HG02759 (cell line): ENCODE measurements at regions not wholly inside any gene's neighbourhood (a gene's known extent, or its start where the extent isn't known, plus 50 kb on each side); places are given as distances from the start of the nearest gene placed in this dataset.

Experiments used
- ATAC-seq: cut with Tn5 transposase; IDR thresholded peaks from one replicate; pipeline ENCODE4 v1.9.1; 2021; ENCODE audit warnings: mild to moderate bottlenecking, moderate library complexity; ENCODE audit not compliant: unreplicated experiment

GRCh38 chr6:67300430-67301040 lies 1334.5 kb upstream of the ADGRB3 start:
- no peak for ATAC-seq

- ATAC-seq, result no peak
Observed at GRCh38 chr6:67292169-67292568, 1342.9 kb upstream of the ADGRB3 start.

- no peak for ATAC-seq
Observed at GRCh38 chr6:67287566-67287965, 1347.5 kb upstream of the ADGRB3 start.

GRCh38 chr6:67285770-67286495 lies 1349.1 kb upstream of the ADGRB3 start:
- no peak for ATAC-seq

- ATAC-seq, result no peak
Observed at GRCh38 chr6:67277312-67277711, 1357.8 kb upstream of the ADGRB3 start.

- no peak for ATAC-seq
Observed at GRCh38 chr6:67265996-67266921, 1368.8 kb upstream of the ADGRB3 start.

- no peak for ATAC-seq
Observed at GRCh38 chr6:67252663-67253062, 1382.4 kb upstream of the ADGRB3 start.

- ATAC-seq, result no peak
Observed at GRCh38 chr6:67248077-67248476, 1387.0 kb upstream of the ADGRB3 start.

- no peak for ATAC-seq
Observed at GRCh38 chr6:67244037-67244436, 1391.0 kb upstream of the ADGRB3 start.

- ATAC-seq, result no peak
Observed at GRCh38 chr6:67237277-67237676, 1397.8 kb upstream of the ADGRB3 start.

- no peak for ATAC-seq
Observed at GRCh38 chr6:67231092-67231491, 1404.0 kb upstream of the ADGRB3 start.

- ATAC-seq, result no peak
Observed at GRCh38 chr6:67224989-67225388, 1410.1 kb upstream of the ADGRB3 start.

- ATAC-seq, result no peak
Observed at GRCh38 chr6:67221226-67221625, 1413.9 kb upstream of the ADGRB3 start.

GRCh38 chr6:67219346-67219745 lies 1415.7 kb upstream of the ADGRB3 start:
- ATAC-seq, result no peak

GRCh38 chr6:67212584-67212983 lies 1422.5 kb upstream of the ADGRB3 start:
- no peak for ATAC-seq

- ATAC-seq, result no peak
Observed at GRCh38 chr6:67210450-67210849, 1424.6 kb upstream of the ADGRB3 start.

- no peak for ATAC-seq
Observed at GRCh38 chr6:67201563-67201962, 1433.5 kb upstream of the ADGRB3 start.

- no peak for ATAC-seq
Observed at GRCh38 chr6:67200626-67201403, 1434.3 kb upstream of the ADGRB3 start.

- no peak for ATAC-seq
Observed at GRCh38 chr6:67199425-67199824, 1435.7 kb upstream of the ADGRB3 start.

- no peak for ATAC-seq
Observed at GRCh38 chr6:67190733-67191132, 1444.3 kb upstream of the ADGRB3 start.

GRCh38 chr6:67184405-67184804 lies 1450.7 kb upstream of the ADGRB3 start:
- ATAC-seq, result no peak
